H1 (cell line): ENCODE measurements at regions not wholly inside any gene's neighbourhood (a gene's known extent, or its start where the extent isn't known, plus 50 kb on each side); places are given as distances from the start of the nearest gene placed in this dataset.

Source experiments
- CTCF ChIP-seq, 3 experiments: IDR thresholded peaks; 1 replicate in 2 of 3; 2 replicates in 1 of 3; pipeline versions ENCODE4 v1.5.1 to v1.6.1; 2011; ENCODE audit warnings: low read length in 3 of 3, mild to moderate bottlenecking in 3 of 3, inconsistent platforms in 2 of 3, low read depth in 1 of 3, moderate library complexity in 1 of 3; ENCODE audit not compliant: insufficient read depth in 1 of 3; ENCODE audit errors: control extremely low read depth in 1 of 3
- E2F6 ChIP-seq: IDR thresholded peaks from 2 replicates; pipeline ENCODE4 v1.6.1; 2012; ENCODE audit warnings: inconsistent platforms
- GABPA ChIP-seq: IDR thresholded peaks from 2 replicates; pipeline ENCODE4 v1.6.1; 2011; ENCODE audit warnings: mild to moderate bottlenecking, low read length, moderate library complexity, borderline replicate concordance; ENCODE audit not compliant: insufficient read depth
- ZNF274 ChIP-seq: IDR thresholded peaks from 2 replicates; pipeline ENCODE4 v1.7.0; 2012; ENCODE audit warnings: low read length, borderline replicate concordance; ENCODE audit errors: extremely low read depth

- no peak for TF ChIP-seq GABPA
- peak; percentile 25; the same call in 1 of the 2 replicates for TF ChIP-seq E2F6
- TF ChIP-seq ZNF274 = no peak
- TF ChIP-seq CTCF (IDR thresholded peaks at IDR 0.05; ENCODE audit: control extremely low read depth in 1 of 3, insufficient read depth in 1 of 3, low read depth in 1 of 3, low read length in 3 of 3) = peak in 2 of 3 experiments; percentile 1 to 39; a peak in 2 of 4 replicates
- TF ChIP-seq, all 59 proteins: peak for 15
Measured at GRCh38 chr10:29142516-29143314, 146.2 kb upstream of the LYZL1 start (continued).
